Activated naive CD8-positive, alpha-beta T cell treated with anti-CD3 and anti-CD28 coated beads, Interleukin-2, amount 10 ng/mL, durations not matched to agents 7 days and 5 days (primary cell): ENCODE measurements at regions not wholly inside any gene's neighbourhood (a gene's known extent, or its start where the extent isn't known, plus 50 kb on each side); places are given as distances from the start of the nearest gene placed in this dataset.

Source experiments
- ATAC-seq: fragments of 150-1000 bp; cut with Tn5 transposase; one replicate; pipeline ENCODE4 v1.10.0; 2021; ENCODE audit warnings: low read depth, moderate library complexity
- POLR2A ChIA-PET: fragments of 350-600 bp; sonication (Branson Sonifier 250); formaldehyde crosslinking; loops from one replicate; lab custom pipeline; 2021; ENCODE audit warnings: antibody characterized with exemption; lab: Charles Lee
- DNase-seq: peaks from one replicate; pipeline ENCODE4 v3.0.0; 2021
- H3K27ac Mint-ChIP-seq: one replicate; pipeline ENCODE4 v1.8.0; 2022; ENCODE audit warnings: mild to moderate bottlenecking, mixed read lengths
- H3K27me3 Mint-ChIP-seq: one replicate; pipeline ENCODE4 v1.8.0; 2022; ENCODE audit warnings: mild to moderate bottlenecking, moderate library complexity, mixed read lengths
- H3K36me3 Mint-ChIP-seq: one replicate; pipeline ENCODE4 v1.8.0; 2021; ENCODE audit warnings: mild to moderate bottlenecking, mixed read lengths
- H3K4me1 Mint-ChIP-seq: one replicate; pipeline ENCODE4 v1.8.0; 2021; ENCODE audit warnings: mixed read lengths
- H3K4me3 Mint-ChIP-seq: one replicate; pipeline ENCODE4 v1.8.0; 2022; ENCODE audit warnings: mild to moderate bottlenecking, moderate library complexity, mixed read lengths
- H3K9me3 Mint-ChIP-seq: one replicate; pipeline ENCODE4 v1.8.0; 2021; ENCODE audit warnings: mixed read lengths

DNA sequence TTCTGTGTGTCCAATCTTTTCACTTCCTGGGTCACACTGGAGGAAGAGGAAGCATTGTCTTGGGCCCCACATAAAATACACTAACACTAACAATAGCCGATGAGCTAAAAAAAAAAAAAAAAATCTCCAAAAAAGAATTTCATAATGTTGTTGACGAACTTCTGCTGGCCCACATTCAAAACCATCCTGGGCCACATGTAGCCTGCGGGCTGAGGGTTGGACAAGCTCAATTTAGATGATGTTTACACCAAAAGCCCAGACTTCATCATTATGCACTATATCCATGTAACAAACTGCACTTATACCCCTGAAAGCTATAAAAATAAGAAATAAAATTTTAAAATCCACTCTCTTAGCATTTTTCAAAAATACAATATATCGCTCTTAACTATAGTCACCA, 187.8 kb upstream of the PTBP2 start:
- peaks cover 3% of the 10 kb centered on the region for H3K9me3 Mint-ChIP-seq
- no peaks in the 10 kb centered on the region for H3K4me1 Mint-ChIP-seq
- H3K4me3 Mint-ChIP-seq, result no peak overlapping the region
- no peaks in the 10 kb centered on the region for H3K36me3 Mint-ChIP-seq
- POLR2A ChIA-PET, result no interaction called here
- ATAC-seq (no peak), DNase-seq (no peak)
- H3K27me3 Mint-ChIP-seq, result no peaks in the 10 kb centered on the region
- no peak overlapping the region for H3K27ac Mint-ChIP-seq

DNA sequence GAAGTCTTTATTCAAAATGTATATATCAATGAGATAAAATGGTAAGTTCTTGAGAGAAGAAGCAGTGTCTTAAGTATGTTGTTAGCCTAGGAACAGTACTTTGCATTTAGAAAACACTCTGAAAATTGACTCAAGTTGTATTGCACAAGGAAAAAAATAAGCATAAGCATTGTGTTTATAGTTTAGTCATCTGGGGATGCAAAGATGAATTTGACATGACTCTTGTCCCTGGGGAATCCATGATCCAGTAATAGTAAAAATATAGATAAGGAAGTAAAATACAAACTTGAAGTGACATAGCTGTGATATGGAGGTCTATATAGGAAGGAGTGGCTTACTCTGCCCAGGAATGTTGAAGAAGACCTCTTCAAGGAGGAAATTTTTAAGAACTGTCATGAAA, 185.0 kb upstream of the PTBP2 start:
- H3K27ac Mint-ChIP-seq, result no peak overlapping the region
- DNase-seq, result no peak
- ATAC-seq, result no peak
- POLR2A ChIA-PET, result no interaction called here
- H3K4me3 Mint-ChIP-seq, result no peak overlapping the region
- H3K9me3 Mint-ChIP-seq, result no peaks in the 10 kb centered on the region
- H3K4me1 Mint-ChIP-seq, result no peaks in the 10 kb centered on the region
- H3K27me3 Mint-ChIP-seq, result no peaks in the 10 kb centered on the region
- H3K36me3 Mint-ChIP-seq, result no peaks in the 10 kb centered on the region

DNA sequence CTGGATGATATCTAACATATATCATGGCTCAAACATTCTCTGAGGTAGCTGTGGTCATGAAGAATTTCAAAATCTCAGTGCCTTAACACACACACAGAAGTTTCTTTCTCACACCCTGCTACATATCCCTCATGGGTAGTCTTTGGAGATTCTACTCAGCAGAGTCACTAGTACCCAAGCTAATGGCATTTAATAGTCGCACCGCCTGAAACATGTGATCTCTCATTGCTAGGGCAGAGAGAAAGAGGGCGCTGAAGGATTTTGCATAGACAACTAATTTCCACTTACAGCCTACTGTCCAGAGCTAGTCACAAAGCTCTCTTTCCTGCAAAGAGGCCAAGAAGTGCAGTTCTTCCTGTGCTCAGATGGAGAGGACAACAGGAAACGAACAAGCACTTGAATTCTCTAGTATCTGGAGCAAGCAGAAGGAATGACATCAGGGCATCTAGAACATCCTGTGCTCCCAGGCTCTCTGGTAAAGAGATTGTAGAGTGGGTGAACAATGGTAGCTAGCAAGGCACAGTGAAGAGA, 183.4 kb upstream of the PTBP2 start:
- Mint-ChIP-seq H3K4me3 (no peak overlapping the region), H3K4me1 (no peaks in the 10 kb centered on the region), H3K27me3 (no peaks in the 10 kb centered on the region), H3K36me3 (no peaks in the 10 kb centered on the region), H3K27ac (no peak overlapping the region), H3K9me3 (no peaks in the 10 kb centered on the region)
- ATAC-seq, result no peak
- no peak for DNase-seq
- POLR2A ChIA-PET, result no interaction called here

DNA sequence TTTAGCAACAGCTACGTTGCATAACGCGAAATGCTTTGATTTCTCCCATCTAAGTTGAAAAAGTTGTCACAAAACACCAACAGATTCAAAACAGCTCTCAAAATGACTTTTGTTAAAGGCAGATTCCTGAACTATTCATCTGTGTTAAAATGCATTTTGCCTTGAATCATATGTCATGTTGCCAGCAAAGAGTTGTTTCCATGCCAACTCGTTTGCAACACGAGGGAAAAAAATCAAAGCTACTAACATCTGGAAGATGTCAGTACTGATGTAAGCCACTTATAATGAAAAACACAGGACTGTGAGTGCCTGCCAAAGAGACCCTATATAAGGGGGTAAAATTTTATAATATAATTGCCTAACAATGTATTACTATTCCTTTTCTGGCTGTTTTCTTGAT, 182.7 kb upstream of the PTBP2 start:
- Mint-ChIP-seq H3K9me3 (no peaks in the 10 kb centered on the region), H3K4me3 (no peak overlapping the region), H3K4me1 (no peaks in the 10 kb centered on the region), H3K36me3 (no peaks in the 10 kb centered on the region), H3K27ac (no peak overlapping the region), H3K27me3 (no peaks in the 10 kb centered on the region)
- DNase-seq (no peak), ATAC-seq (no peak)
- POLR2A ChIA-PET, result no interaction called here

DNA sequence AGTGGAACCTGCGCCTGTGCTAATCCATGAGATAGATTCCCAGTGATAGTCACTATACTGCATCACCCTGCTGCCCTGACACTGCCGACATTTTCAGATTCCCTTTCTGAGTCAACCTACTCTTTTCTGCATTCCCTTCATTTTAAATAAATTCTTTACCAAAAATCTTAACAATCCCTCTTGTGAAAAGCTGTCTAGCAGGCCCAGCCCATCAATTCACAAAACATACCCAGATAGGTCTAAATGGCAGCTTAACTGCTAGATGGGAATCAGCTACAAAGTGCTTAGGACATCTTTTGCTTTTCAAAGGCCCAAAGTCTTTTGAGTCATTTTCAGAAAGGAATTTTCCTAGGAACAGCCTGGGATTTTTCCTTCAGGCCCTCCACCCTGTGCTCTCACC, 180.1 kb upstream of the PTBP2 start:
- Mint-ChIP-seq H3K27ac (no peak overlapping the region), H3K9me3 (no peaks in the 10 kb centered on the region), H3K4me1 (no peaks in the 10 kb centered on the region), H3K36me3 (no peaks in the 10 kb centered on the region), H3K27me3 (peaks cover 4% of the 10 kb centered on the region), H3K4me3 (no peak overlapping the region)
- ATAC-seq (no peak), DNase-seq (no peak)
- POLR2A ChIA-PET, result no interaction called here

DNA sequence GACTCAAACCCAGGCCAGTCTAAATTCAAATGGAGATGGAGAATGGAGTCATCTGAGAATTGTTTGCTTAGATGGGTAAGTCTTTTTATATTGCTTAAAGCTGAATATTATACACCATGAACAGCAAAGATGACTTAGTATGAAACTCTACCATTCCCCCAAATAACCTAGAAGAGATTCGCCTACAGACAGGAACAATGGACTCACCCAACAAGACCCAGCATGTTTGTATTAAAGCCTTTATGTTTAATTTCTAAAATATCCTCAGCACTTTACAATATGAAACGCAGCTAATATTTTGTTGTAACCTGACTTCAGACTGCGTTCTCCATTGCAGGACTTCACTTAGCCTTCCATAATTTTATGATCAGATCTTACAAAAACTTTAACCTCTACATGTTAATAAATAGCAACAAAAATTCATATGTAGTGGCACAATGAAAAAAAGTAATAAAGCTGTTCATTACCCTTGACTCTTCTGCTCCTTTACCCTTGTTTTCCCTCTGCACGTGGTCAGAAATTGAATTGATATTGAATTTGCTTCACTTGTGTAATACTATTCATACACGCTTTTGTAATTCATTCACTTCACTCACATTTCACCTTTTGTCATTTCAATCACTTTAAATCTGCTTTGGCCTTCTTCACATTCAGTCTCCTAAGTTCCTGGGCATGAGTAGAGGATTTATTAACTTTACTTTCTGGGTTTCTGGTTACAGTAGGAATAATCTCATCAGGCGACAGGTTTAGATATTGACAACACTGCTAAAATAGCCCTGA, 177.3 kb upstream of the PTBP2 start:
- ATAC-seq, result no peak
- Mint-ChIP-seq H3K27me3 (peaks cover 4% of the 10 kb centered on the region), H3K36me3 (no peaks in the 10 kb centered on the region), H3K9me3 (no peaks in the 10 kb centered on the region), H3K27ac (no peak overlapping the region), H3K4me3 (no peak overlapping the region), H3K4me1 (no peaks in the 10 kb centered on the region)
- DNase-seq, result no peak
- POLR2A ChIA-PET, result no interaction called here

DNA sequence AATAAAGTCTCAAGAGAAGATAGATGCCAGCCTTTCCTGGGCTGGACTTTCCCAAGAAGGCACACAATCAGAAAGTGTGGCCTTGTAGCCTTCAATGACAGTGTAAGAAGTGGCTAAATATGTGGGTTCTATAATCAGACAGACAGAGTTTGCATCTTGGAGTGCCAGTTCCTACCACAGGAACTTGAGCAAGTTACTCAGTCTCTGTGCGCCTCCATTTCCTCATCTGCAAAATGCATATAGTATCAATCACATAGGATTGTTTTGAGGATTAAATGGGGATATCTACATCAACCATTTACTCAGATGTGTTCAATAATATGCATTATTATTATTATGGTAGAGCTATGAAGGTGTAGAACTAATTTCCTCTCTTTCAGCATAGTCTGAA, 176.8 kb upstream of the PTBP2 start:
- no peak for DNase-seq
- POLR2A ChIA-PET, result no interaction called here
- H3K27me3 Mint-ChIP-seq, result peaks cover 4% of the 10 kb centered on the region
- no peaks in the 10 kb centered on the region for H3K4me1 Mint-ChIP-seq
- H3K9me3 Mint-ChIP-seq, result no peaks in the 10 kb centered on the region
- no peak overlapping the region for H3K27ac Mint-ChIP-seq
- H3K4me3 Mint-ChIP-seq, result no peak overlapping the region
- ATAC-seq, result no peak
- no peaks in the 10 kb centered on the region for H3K36me3 Mint-ChIP-seq

DNA sequence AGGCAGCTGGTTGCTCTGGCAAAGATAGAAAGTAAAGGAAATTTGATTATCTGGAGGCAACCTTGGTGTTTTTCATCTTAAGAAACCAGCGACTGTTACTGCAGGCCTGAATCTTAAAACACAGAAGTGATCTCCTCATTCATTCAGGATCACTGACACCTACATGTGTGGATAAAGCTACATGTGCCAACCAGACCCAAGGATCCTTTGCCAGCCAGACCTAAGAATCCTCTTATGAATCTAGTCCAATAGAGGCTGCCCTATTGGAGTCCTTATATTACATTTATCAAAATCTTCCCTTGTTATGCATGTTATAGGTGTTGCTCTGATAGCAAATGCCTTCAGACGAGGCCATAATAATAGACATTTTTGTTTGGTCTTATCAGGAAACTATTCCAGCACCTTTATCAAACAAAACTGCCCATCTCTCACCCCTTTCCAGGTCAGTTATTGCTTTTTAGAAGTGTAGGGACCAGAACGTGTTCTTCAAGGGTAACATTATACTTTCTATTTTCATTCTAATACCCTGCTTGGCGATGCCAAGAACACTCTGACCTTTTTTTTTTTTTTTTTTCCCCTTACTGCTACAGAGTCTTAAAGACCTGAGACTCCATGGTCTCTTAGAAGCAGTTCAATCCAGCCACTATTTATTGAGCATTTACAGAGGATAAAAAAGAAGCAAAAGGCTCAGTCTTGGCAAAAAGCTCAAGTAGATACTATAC, 175.5 kb upstream of the PTBP2 start:
- Mint-ChIP-seq H3K9me3 (no peaks in the 10 kb centered on the region), H3K27ac (no peak overlapping the region), H3K27me3 (peaks cover 4% of the 10 kb centered on the region), H3K4me3 (no peak overlapping the region), H3K4me1 (no peaks in the 10 kb centered on the region), H3K36me3 (no peaks in the 10 kb centered on the region)
- DNase-seq (no peak), ATAC-seq (no peak)
- POLR2A ChIA-PET, result no interaction called here

DNA sequence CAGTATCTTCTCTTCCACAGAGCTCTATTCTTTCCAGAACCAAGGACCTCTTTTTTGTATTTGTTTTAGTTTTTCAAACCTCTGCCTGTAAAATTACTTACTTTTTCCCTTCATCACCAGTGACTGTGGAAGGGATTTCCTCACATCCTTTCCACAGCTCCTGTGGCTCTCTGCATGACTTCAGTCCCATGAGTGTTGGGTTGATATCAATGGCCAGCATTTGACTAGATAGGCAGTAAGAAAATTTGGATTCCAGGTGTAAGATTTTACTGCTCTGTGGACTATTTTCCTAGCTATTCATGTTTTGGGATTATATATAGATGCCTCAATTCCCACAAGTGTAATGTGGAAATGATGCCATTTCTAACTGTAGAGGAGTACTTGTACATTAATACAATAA, 171.5 kb upstream of the PTBP2 start:
- H3K4me3 Mint-ChIP-seq, result no peak overlapping the region
- H3K27ac Mint-ChIP-seq, result no peak overlapping the region
- ATAC-seq (no peak), DNase-seq (no peak)
- H3K4me1 Mint-ChIP-seq, result no peaks in the 10 kb centered on the region
- no peaks in the 10 kb centered on the region for H3K36me3 Mint-ChIP-seq
- POLR2A ChIA-PET, result no interaction called here
- no peaks in the 10 kb centered on the region for H3K9me3 Mint-ChIP-seq
- H3K27me3 Mint-ChIP-seq, result no peaks in the 10 kb centered on the region

DNA sequence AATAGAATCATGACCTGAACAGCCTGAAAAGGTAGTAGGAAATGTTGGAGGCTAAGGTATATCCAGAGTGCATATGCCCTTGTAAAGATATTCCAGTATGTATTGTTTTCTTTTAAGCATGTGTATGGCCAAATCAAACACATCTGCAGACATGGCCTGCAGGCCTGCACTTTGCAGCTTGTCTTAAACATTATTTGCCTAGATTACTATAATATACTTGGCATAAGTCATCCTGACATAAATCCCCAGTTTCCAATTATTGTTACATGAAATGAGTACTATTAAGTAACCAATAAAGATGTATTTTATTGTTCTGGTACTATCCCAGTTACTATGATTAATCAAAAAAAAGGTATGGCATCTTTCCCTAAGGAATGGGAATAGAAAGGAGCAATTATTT, 169.1 kb upstream of the PTBP2 start:
- ATAC-seq (no peak), DNase-seq (no peak)
- H3K27ac Mint-ChIP-seq, result no peak overlapping the region
- no peaks in the 10 kb centered on the region for H3K27me3 Mint-ChIP-seq
- H3K36me3 Mint-ChIP-seq, result no peaks in the 10 kb centered on the region
- H3K4me3 Mint-ChIP-seq, result no peak overlapping the region
- no peaks in the 10 kb centered on the region for H3K9me3 Mint-ChIP-seq
- no peaks in the 10 kb centered on the region for H3K4me1 Mint-ChIP-seq
- POLR2A ChIA-PET, result no interaction called here

DNA sequence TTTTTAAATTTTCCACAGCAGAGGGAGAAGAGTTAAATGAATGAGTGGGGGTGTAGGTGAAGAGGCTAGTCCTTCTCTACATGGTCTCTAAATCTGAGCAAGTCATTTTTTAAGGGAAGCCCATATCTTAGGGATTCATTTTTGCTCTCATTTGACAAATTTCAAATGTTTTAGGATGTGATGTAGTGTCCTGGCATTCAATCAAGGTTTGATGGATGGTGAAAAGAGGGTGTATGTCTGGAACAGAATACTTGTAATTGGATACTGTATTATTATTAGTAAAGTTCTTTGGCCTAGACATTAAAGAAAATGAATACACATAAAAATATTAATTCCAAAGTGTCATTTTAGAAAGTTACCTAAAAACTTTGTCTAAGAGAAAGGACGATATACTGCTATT, 167.8 kb upstream of the PTBP2 start:
- DNase-seq, result no peak
- POLR2A ChIA-PET, result no interaction called here
- Mint-ChIP-seq H3K9me3 (no peaks in the 10 kb centered on the region), H3K36me3 (no peaks in the 10 kb centered on the region), H3K4me1 (no peaks in the 10 kb centered on the region), H3K27me3 (no peaks in the 10 kb centered on the region), H3K27ac (no peak overlapping the region), H3K4me3 (no peak overlapping the region)
- no peak for ATAC-seq

DNA sequence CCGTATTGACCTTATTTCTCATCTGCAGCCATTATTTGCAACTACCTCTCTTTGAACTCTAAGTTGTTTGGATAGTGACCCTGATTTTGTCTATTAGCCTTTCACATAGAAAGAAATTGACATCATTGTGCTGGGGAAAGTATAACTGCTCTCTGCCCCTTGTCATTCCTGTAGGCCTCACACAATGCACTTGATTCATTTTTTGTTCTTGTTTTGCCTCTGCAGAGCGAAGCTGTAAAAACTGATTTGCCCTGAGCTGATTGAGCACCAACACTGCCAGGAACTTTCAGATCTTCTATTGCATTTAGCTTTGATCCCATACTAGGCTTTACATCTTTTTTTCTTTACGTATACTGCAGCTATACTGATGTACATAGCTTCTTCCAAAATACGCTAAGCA, 167.2 kb upstream of the PTBP2 start:
- no peaks in the 10 kb centered on the region for H3K27me3 Mint-ChIP-seq
- POLR2A ChIA-PET, result no interaction called here
- H3K4me1 Mint-ChIP-seq, result no peaks in the 10 kb centered on the region
- no peak overlapping the region for H3K27ac Mint-ChIP-seq
- DNase-seq (no peak), ATAC-seq (no peak)
- H3K4me3 Mint-ChIP-seq, result no peak overlapping the region
- H3K9me3 Mint-ChIP-seq, result no peaks in the 10 kb centered on the region
- H3K36me3 Mint-ChIP-seq, result no peaks in the 10 kb centered on the region

DNA sequence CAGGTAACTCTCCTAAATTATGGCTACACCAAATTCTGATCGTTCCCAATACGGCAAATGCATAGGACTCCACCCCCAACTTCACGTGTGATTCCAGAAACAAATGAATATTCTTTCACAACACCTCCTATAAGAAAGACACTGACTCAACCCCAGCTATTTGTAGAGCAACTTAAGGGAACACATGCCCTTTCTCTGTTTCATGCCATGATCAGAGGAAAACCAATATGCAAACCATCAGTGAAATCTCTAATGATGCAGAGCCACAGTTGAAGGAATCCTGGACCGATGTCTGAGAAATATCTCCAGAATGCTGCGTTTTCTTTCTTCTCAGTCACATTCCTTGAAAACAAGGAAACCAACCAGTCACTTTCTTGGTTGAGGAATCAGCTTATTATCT, 164.2 kb upstream of the PTBP2 start:
- no peak overlapping the region for H3K27ac Mint-ChIP-seq
- POLR2A ChIA-PET, result no interaction called here
- no peaks in the 10 kb centered on the region for H3K36me3 Mint-ChIP-seq
- DNase-seq (no peak), ATAC-seq (no peak)
- H3K27me3 Mint-ChIP-seq, result no peaks in the 10 kb centered on the region
- no peaks in the 10 kb centered on the region for H3K9me3 Mint-ChIP-seq
- no peaks in the 10 kb centered on the region for H3K4me1 Mint-ChIP-seq
- H3K4me3 Mint-ChIP-seq, result no peak overlapping the region

DNA sequence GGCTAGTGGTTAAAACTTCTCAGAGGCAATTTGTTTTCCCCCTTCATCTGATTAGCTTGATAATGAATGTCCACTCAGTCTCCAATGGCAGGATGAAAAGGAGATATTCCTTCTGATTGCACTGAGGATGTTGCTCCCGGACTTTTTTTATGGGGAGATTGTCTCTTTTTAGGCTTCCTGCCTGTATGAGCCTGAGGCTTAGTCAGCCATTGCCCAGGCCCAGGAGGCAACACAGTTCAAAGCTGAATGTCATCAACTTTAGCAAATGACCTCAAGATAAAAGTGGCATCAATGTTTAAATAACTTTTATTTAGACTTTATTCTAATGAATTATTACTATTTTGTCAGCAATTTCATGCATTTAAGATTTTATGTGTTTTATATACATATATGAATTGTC, 162.9 kb upstream of the PTBP2 start:
- no peak for ATAC-seq
- POLR2A ChIA-PET, result no interaction called here
- no peak overlapping the region for H3K27ac Mint-ChIP-seq

More for the DNA sequence above, 162.9 kb upstream of the PTBP2 start:
- Mint-ChIP-seq H3K4me1 (no peaks in the 10 kb centered on the region), H3K4me3 (no peak overlapping the region), H3K9me3 (no peaks in the 10 kb centered on the region), H3K27me3 (no peaks in the 10 kb centered on the region), H3K36me3 (no peaks in the 10 kb centered on the region)
- no peak for DNase-seq
